C4-2B (cell line): ENCODE measurements at regions not wholly inside any gene's neighbourhood (a gene's known extent, or its start where the extent isn't known, plus 50 kb on each side); places are given as distances from the start of the nearest gene placed in this dataset.

ENCODE experiments used
- ZFX ChIP-seq: fragments of 450-650 bp; IDR thresholded peaks from 2 replicates; pipeline ENCODE4 v1.6.1; 2017
- TF ChIP-seq, protein P1 (sequence below): fragments of 450-650 bp; conservative IDR thresholded peaks from 2 replicates; pipeline ENCODE4 v1.5.1; 2017; ENCODE audit warnings: mild to moderate bottlenecking

DNA sequence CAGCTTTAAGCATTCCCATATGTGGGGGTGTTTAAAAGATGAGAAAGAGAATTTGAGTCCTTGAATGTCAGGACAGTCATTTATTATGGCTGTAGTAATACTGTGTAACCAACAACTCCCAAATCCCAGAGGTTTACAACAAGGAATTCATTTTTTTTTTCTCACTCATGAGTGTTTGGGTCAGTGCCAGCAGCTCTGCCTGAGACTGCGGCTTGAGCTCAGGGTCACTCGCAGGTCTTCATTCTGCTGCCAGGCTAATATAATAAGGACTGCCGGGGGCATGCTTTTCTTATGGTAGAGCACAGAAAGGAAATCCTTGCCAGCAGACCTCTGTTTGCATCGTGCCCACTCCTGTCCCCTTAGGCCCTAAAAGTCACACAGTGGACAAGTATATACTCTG, 277.9 kb upstream of the LMCD1 start:
- TF ChIP-seq, protein P1, sequence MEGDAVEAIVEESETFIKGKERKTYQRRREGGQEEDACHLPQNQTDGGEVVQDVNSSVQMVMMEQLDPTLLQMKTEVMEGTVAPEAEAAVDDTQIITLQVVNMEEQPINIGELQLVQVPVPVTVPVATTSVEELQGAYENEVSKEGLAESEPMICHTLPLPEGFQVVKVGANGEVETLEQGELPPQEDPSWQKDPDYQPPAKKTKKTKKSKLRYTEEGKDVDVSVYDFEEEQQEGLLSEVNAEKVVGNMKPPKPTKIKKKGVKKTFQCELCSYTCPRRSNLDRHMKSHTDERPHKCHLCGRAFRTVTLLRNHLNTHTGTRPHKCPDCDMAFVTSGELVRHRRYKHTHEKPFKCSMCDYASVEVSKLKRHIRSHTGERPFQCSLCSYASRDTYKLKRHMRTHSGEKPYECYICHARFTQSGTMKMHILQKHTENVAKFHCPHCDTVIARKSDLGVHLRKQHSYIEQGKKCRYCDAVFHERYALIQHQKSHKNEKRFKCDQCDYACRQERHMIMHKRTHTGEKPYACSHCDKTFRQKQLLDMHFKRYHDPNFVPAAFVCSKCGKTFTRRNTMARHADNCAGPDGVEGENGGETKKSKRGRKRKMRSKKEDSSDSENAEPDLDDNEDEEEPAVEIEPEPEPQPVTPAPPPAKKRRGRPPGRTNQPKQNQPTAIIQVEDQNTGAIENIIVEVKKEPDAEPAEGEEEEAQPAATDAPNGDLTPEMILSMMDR: no peak
- TF ChIP-seq ZFX: no peak
